ENCODE measurements at regions not wholly inside any gene's neighbourhood (a gene's known extent, or its start where the extent isn't known, plus 50 kb on each side); places are given as distances from the start of the nearest gene placed in this dataset.

DNA sequence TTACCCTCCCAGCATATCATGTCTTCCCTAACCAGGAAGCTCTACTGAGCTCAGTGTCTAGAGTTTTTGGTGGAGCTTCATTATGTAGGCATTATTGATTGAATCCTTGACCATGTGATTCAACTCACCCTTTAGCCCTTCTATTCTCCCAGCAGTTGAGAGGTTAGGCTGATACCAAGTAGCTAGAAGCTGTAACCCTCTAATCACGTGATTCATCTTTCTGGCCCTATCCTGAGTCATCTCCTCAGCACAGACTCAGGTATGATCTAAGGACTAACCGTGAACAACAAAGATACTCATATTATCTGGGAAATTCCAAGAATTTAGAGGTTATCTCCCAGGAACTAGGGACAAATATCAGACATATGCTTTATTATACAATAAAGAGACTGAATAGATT lies 625.5 kb downstream of the JRKL start:
- no peaks in the 10 kb centered on the region for H3K27me3 Mint-ChIP-seq (ENCODE audit: low read depth)
- no peak overlapping the region for H3K23ac ChIP-seq (ENCODE audit: insufficient read length, low read depth, low read length)
- no CpG with 5 or more reads among the region's 2 CpGs for WGBS (ENCODE audit: extremely low coverage, insufficient read length, low lambda C conversion rate)

More for the DNA sequence above, 625.5 kb downstream of the JRKL start:
- Histone ChIP-seq H3K4ac (ENCODE audit: low read depth, low read length) (no peak overlapping the region), H2BK120ac (ENCODE audit: low read depth, low read length, poor library complexity, severe bottlenecking) (no peak overlapping the region), H4K5ac (ENCODE audit: insufficient read length, low read depth, low read length) (no peak overlapping the region), H3K79me1 (ENCODE audit: insufficient read depth, low read depth, low read length, poor library complexity, severe bottlenecking) (no peaks in the 10 kb centered on the region), H3K4me1 (ENCODE audit: insufficient read depth, low read length) (no peaks in the 10 kb centered on the region), H2BK5ac (ENCODE audit: insufficient read length, low read length) (no peak overlapping the region), H4K91ac (ENCODE audit: insufficient read length, low read depth, low read length) (no peak overlapping the region), H3K27ac (ENCODE audit: insufficient read length, low read depth, low read length) (no peak overlapping the region), H3K27me3 (ENCODE audit: insufficient read depth, low read length) (no peaks in the 10 kb centered on the region), H2AK5ac (ENCODE audit: insufficient read length, low read length) (no peak overlapping the region), H3K9me3 (ENCODE audit: control insufficient read depth, low read depth, low read length) (no peaks in the 10 kb centered on the region), H3T11ph (ENCODE audit: low read length) (no peak overlapping the region), H4K20me1 (ENCODE audit: control insufficient read depth, insufficient read depth, insufficient read length) (no peaks in the 10 kb centered on the region), H2BK15ac (ENCODE audit: low read depth, low read length) (no peak overlapping the region), H2BK20ac (ENCODE audit: low read depth, low read length, poor library complexity, severe bottlenecking) (no peak overlapping the region), H3K23me2 (ENCODE audit: insufficient read length, low read depth, low read length, poor library complexity, severe bottlenecking) (no peaks in the 10 kb centered on the region), H4K8ac (replicated peaks; ENCODE audit: insufficient read length, low read depth, low read length) (no peak overlapping the region), H3K14ac (ENCODE audit: insufficient read depth, low read length) (no peak overlapping the region), H2BK12ac (ENCODE audit: insufficient read length, low read depth, low read length) (no peak overlapping the region), H3K4me2 (ENCODE audit: insufficient read depth, insufficient read length, low read length) (no peak overlapping the region), H3K79me2 (ENCODE audit: insufficient read depth, low read length) (no peaks in the 10 kb centered on the region), H3K56ac (ENCODE audit: insufficient read length, low read depth, low read length) (no peak overlapping the region), H3K9ac (ENCODE audit: extremely low read depth, insufficient read length, low read length) (no peak overlapping the region), H2AFZ (ENCODE audit: low read length) (no peak overlapping the region), H3K18ac (ENCODE audit: insufficient read length, low read depth, low read length) (no peak overlapping the region)
- no peaks in the 10 kb centered on the region for H3K36me3 Mint-ChIP-seq (ENCODE audit: insufficient read depth in 1 of 3, low read depth in 3 of 3)
- no peaks in the 10 kb centered on the region; a peak in 1 of 5 replicates for H3K9me3 Mint-ChIP-seq
- TF ChIP-seq, protein P1, sequence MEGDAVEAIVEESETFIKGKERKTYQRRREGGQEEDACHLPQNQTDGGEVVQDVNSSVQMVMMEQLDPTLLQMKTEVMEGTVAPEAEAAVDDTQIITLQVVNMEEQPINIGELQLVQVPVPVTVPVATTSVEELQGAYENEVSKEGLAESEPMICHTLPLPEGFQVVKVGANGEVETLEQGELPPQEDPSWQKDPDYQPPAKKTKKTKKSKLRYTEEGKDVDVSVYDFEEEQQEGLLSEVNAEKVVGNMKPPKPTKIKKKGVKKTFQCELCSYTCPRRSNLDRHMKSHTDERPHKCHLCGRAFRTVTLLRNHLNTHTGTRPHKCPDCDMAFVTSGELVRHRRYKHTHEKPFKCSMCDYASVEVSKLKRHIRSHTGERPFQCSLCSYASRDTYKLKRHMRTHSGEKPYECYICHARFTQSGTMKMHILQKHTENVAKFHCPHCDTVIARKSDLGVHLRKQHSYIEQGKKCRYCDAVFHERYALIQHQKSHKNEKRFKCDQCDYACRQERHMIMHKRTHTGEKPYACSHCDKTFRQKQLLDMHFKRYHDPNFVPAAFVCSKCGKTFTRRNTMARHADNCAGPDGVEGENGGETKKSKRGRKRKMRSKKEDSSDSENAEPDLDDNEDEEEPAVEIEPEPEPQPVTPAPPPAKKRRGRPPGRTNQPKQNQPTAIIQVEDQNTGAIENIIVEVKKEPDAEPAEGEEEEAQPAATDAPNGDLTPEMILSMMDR (conservative IDR thresholded peaks at IDR 0.05), result no peak
- H3K4me3 Mint-ChIP-seq, result no peak overlapping the region
- no peak for DNase-seq
- no peak overlapping the region for H3K27ac Mint-ChIP-seq
- no peaks in the 10 kb centered on the region for H3K4me1 Mint-ChIP-seq
